BE2C (cell line): ENCODE measurements at regions not wholly inside any gene's neighbourhood (a gene's known extent, or its start where the extent isn't known, plus 50 kb on each side); places are given as distances from the start of the nearest gene placed in this dataset.

Source experiments
- DNase-seq: peaks from one replicate; pipeline ENCODE4 v3.0.0-alpha.2; 2020
- H3K27me3 ChIP-seq: fragments of 250-450 bp; sonication (Bioruptor Pico); 2 replicates; pipeline ENCODE4 v1.5.1; 2020; ENCODE audit warnings: mild to moderate bottlenecking
- H3K36me3 ChIP-seq: fragments of 250-450 bp; sonication (Bioruptor Pico); 2 replicates; pipeline ENCODE4 v1.5.1; 2020; ENCODE audit warnings: mild to moderate bottlenecking
- H3K4me1 ChIP-seq: fragments of 250-450 bp; sonication (Bioruptor Pico); 2 replicates; pipeline ENCODE4 v1.5.1; 2020
- H3K4me3 ChIP-seq: 2 replicates; pipeline ENCODE4 v1.5.1; 2011; ENCODE audit warnings: low read depth, low read length
- H3K9me3 ChIP-seq: fragments of 250-450 bp; sonication (Bioruptor Pico); 2 replicates; pipeline ENCODE4 v1.5.1; 2020
- TF ChIP-seq, protein P1 (sequence below): IDR thresholded peaks from 2 replicates; pipeline ENCODE4 v1.5.1; 2012; ENCODE audit warnings: mild to moderate bottlenecking, low read depth, low read length

DNA sequence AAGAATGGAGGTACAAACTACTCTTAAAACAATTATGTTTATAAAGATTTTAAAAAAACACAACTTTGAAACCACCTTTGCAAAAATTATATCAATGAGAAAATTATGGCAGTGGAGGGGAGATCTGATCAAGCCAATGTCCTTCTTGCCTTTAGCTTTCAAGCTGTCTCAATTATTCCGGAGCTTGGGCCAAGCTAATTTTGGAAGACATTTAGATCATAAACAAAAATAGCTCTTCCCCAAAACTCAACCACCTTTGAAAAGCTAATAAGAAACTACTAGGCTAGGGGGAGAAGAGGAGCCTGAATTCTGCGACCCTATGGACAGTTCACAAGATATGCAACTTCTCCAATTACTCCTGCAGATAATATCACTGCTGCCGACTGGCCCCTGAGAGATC is 263.3 kb downstream of the ICE1 start:
- no peak for DNase-seq
- H3K4me3 ChIP-seq: no peak overlapping the region
- no peaks in the 10 kb centered on the region for H3K36me3 ChIP-seq
- no peaks in the 10 kb centered on the region for H3K4me1 ChIP-seq
- TF ChIP-seq, protein P1, sequence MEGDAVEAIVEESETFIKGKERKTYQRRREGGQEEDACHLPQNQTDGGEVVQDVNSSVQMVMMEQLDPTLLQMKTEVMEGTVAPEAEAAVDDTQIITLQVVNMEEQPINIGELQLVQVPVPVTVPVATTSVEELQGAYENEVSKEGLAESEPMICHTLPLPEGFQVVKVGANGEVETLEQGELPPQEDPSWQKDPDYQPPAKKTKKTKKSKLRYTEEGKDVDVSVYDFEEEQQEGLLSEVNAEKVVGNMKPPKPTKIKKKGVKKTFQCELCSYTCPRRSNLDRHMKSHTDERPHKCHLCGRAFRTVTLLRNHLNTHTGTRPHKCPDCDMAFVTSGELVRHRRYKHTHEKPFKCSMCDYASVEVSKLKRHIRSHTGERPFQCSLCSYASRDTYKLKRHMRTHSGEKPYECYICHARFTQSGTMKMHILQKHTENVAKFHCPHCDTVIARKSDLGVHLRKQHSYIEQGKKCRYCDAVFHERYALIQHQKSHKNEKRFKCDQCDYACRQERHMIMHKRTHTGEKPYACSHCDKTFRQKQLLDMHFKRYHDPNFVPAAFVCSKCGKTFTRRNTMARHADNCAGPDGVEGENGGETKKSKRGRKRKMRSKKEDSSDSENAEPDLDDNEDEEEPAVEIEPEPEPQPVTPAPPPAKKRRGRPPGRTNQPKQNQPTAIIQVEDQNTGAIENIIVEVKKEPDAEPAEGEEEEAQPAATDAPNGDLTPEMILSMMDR: no peak
- no peaks in the 10 kb centered on the region for H3K9me3 ChIP-seq
- no peaks in the 10 kb centered on the region for H3K27me3 ChIP-seq

DNA sequence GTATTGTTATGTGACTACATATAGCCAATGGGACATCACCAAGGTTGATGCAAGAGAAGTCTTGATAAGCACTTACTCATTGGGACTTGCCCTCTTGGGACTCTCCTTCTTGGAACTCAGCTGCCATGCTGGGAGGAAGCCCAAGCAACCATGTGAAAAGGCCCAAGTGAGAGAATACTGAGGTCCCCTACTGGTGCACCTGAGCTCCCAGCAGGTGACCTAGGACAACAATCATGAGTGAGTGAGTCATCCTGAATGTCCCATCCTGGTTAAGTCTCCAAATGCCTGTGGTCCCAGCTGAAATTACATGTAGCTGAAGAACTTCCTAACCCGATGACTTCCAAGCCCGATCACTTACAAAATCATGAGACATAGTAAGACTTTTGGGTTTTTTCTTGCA is 260.7 kb downstream of the ICE1 start:
- TF ChIP-seq, protein P1: no peak
- no peaks in the 10 kb centered on the region for H3K36me3 ChIP-seq
- peaks cover 9% of the 10 kb centered on the region for H3K4me1 ChIP-seq
- H3K9me3 ChIP-seq: no peaks in the 10 kb centered on the region
- no peak overlapping the region for H3K4me3 ChIP-seq
- H3K27me3 ChIP-seq: no peaks in the 10 kb centered on the region
- DNase-seq: no peak

DNA sequence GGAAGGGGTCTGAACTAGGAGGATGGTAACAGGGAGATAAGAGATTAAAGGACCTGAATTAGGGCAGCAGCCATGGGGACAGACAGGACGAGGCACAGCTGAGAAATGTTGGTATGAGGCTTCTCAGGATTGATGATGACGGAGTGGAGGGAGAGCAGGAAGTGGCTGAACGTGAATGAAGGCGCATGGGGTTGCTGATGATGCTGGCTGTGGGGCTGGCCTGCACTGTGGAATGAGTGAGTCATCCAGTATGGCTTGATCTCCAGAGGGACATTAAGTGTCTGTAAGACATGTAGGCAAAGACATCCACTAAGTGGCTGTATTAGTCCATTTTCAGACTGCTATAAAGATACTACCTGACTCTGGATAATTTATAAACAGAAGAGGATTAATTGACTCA is 256.4 kb downstream of the ICE1 start:
- DNase-seq: peak; percentile 42
- H3K4me1 ChIP-seq: peaks cover 25% of the 10 kb centered on the region
- TF ChIP-seq, protein P1: no peak
- no peaks in the 10 kb centered on the region for H3K9me3 ChIP-seq
- no peaks in the 10 kb centered on the region for H3K27me3 ChIP-seq
- H3K4me3 ChIP-seq: no peak overlapping the region
- no peaks in the 10 kb centered on the region for H3K36me3 ChIP-seq

DNA sequence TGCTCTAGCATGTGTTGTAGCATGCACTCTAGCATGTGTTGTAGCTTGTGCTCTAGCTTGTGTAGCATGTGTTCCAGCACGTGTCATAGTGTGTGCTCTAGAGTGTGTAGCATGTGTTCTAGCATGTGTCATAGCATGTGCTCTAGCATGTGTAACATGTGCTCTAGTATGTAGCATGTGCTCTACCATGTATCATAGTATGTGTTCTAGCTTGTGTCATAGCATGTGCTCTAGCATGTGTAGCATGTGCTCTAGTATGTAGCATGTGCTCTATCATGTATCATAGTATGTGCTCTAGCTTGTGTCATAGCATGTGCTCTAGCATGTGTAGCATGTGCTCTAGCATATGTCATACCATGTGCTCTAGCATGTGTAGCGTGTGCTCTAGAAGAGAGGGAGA is 255.3 kb downstream of the ICE1 start:
- Histone ChIP-seq H3K9me3 (no peaks in the 10 kb centered on the region), H3K4me1 (peaks cover 25% of the 10 kb centered on the region), H3K27me3 (no peaks in the 10 kb centered on the region), H3K4me3 (no peak overlapping the region), H3K36me3 (no peaks in the 10 kb centered on the region)
- TF ChIP-seq, protein P1: no peak
- no peak for DNase-seq

DNA sequence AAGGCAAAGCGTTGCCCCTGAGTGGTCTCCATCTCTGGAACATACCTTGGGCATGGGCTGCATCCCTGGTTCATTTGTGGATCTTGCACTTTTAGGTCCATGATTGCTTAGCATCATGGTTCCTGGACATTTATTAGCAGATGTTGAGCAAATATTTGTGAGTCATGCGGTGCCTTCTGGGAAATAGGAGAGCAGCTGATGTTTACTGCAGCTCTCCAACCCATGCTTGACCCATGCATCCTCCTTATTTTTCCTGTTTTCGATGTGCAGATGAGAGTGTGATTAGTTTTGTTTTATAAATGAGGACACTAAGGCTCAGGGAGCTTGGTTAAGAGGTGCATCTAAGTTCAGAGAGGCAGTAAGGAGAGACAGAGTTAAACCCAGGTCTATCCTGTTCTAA is 253.7 kb downstream of the ICE1 start:
- Histone ChIP-seq H3K27me3 (no peaks in the 10 kb centered on the region), H3K4me3 (no peak overlapping the region), H3K4me1 (peaks cover 25% of the 10 kb centered on the region), H3K36me3 (no peaks in the 10 kb centered on the region), H3K9me3 (no peaks in the 10 kb centered on the region)
- DNase-seq: no peak
- TF ChIP-seq, protein P1: no peak

DNA sequence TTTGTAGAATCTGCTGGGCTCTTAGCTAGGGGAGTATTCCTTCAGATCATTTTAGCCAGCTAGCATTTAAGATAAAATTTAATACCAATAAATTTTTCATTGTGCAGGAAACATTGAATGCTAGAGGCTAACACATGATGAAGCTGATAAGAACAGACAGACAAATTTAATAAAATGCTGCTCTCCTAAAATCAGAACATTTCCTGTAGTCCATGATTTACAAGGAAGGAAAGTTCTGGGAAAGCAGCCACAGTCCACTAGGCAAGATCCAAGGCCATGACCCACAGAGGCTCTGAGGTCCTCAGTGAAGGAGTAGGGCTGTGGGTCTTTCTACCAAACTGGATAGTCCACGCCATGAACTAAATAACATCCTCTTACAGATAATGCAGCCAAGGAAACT is 253.0 kb downstream of the ICE1 start:
- Histone ChIP-seq H3K4me3 (no peak overlapping the region), H3K9me3 (no peaks in the 10 kb centered on the region), H3K27me3 (no peaks in the 10 kb centered on the region), H3K4me1 (peaks cover 25% of the 10 kb centered on the region), H3K36me3 (no peaks in the 10 kb centered on the region)
- TF ChIP-seq, protein P1: no peak
- DNase-seq: no peak
